Ovary (tissue), 7 donors: ENCODE measurements at regions not wholly inside any gene's neighbourhood (a gene's known extent, or its start where the extent isn't known, plus 50 kb on each side); places are given as distances from the start of the nearest gene placed in this dataset.

Experiments
- DNase-seq, 5 donors: peaks; one replicate each; pipeline ENCODE4 v3.0.0-alpha.2; 2019 to 2020
- H3K27ac ChIP-seq, 2 donors: fragments of 200-600 bp; one replicate each; pipeline versions ENCODE4 v1.5.1 to v1.8.0; 2019 to 2022
- H3K27me3 ChIP-seq: fragments of 200-600 bp; one replicate; pipeline ENCODE4 v1.8.0; 2022
- H3K36me3 ChIP-seq: fragments of 200-600 bp; sonication (generic); one replicate; pipeline ENCODE4 v1.5.1; 2019
- H3K4me1 ChIP-seq: one replicate; pipeline ENCODE4 v1.8.1; 2013; ENCODE audit warnings: mild to moderate bottlenecking, moderate library complexity; ENCODE audit not compliant: insufficient read depth
- H3K4me3 ChIP-seq: fragments of 200-600 bp; sonication (generic); one replicate; pipeline ENCODE4 v1.5.1; 2017
- H3K9me3 ChIP-seq, 2 donors: fragments of 200-600 bp in 1 of 2; sonication (generic) in 1 of 2; one replicate each; pipeline versions ENCODE4 v1.5.1 to v1.8.1; 2013 to 2019; ENCODE audit warnings: mild to moderate bottlenecking in 1 of 2, moderate library complexity in 1 of 2
- EP300 ChIP-seq: sonication (generic); formaldehyde crosslinking; IDR thresholded peaks from one replicate; pipeline ENCODE4 v1.6.1; 2017; ENCODE audit warnings: antibody characterized with exemption
- POLR2A ChIP-seq: fragments of 450-650 bp; IDR thresholded peaks from one replicate; pipeline ENCODE4 v1.6.1; 2017; ENCODE audit warnings: antibody characterized with exemption, mild to moderate bottlenecking, moderate library complexity
- WGBS, 3 donors: extraction: QIAGEN DNeasy Blood & Tissue Kit in 1 of 3; methylation state at CpG; one replicate each; pipeline versions ENCODE4 v1.1.5 to v1.1.7; 2013 to 2017; 5-methylcytosine and 5-hydroxymethylcytosine counted together
- intact Hi-C, 4 donors: fragments of 100-400 bp; cut with DNase I; formaldehyde crosslinking; loops; one replicate each; pipeline versions ENCODE4 v1.11.0 to v1.15.1; 2022 to 2023
- TF ChIP-seq, protein P1 (sequence below), 3 donors: fragments of 450-650 bp in 2 of 3; fragments of 200-600 bp in 1 of 3; IDR thresholded peaks; one replicate each; pipeline versions ENCODE4 v1.5.1 to v1.8.0; 2016 to 2022; ENCODE audit warnings: antibody characterized with exemption in 3 of 3, mild to moderate bottlenecking in 1 of 3
- donor health status: DM: no; HTN: no; CAD: no; lungs with moderate emphysema.
- donor health status: DM: no; HTN: no; CAD: no.
- donor health status: Bipolar disorder and iron deficiency.
- donor health status: DM: no; HTN: no; CAD: no.
- donor health status: DM: yes; HTN: yes; CAD: no.

DNA sequence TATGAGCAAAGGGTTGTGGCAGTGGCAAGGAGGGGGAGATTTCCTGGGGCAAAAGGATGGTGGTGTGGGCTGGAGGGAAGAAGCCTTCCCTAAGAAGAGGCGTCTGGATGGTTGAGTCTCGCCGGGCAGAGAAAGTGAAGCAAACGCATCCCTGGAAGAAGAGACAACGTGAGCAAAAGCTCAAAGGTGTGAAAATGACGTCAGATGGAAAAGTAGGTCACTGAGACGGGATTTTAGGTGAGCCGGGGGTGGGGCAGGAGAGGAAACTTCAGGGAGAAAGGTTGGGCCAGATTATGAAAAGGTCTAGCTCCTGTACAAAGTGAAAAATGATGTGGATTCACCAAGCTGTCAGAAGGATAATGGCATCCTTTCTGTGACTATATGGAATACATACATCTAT lies 95.3 kb upstream of the KCNE2 start:
- WGBS, 3 donors, result 87 to 89% (median 88%) methylated on average over 8 of the region's 8 CpGs
- intact Hi-C loops, result no loop called here

DNA sequence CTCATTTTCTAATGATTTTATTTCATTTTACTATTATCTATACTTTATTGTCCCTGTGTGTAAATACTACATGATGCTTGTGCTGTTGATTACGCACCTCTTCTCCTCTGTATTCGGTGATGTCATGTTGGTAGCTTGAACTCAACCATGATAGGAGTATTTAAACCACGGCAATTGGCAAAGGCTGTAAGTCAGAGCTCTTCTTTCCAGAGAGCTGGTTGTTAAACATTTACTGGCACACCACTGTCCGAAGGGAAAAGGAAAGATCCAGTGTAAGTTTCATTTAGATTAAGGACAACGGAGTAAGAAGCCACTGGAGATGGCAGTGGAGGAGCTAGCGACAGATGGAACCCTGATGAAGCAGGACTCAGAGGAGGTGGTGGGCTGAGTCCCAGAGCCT lies 93.4 kb upstream of the KCNE2 start:
- Histone ChIP-seq H3K27me3 (no peaks in the 10 kb centered on the region), H3K36me3 (no peaks in the 10 kb centered on the region), H3K27ac (no peak overlapping the region), H3K4me1 (no peaks in the 10 kb centered on the region), H3K9me3 (no peaks in the 10 kb centered on the region), H3K4me3 (no peak overlapping the region)
- intact Hi-C loops, result no loop called here
- TF ChIP-seq EP300 (no peak), POLR2A (no peak)
- TF ChIP-seq, protein P1, sequence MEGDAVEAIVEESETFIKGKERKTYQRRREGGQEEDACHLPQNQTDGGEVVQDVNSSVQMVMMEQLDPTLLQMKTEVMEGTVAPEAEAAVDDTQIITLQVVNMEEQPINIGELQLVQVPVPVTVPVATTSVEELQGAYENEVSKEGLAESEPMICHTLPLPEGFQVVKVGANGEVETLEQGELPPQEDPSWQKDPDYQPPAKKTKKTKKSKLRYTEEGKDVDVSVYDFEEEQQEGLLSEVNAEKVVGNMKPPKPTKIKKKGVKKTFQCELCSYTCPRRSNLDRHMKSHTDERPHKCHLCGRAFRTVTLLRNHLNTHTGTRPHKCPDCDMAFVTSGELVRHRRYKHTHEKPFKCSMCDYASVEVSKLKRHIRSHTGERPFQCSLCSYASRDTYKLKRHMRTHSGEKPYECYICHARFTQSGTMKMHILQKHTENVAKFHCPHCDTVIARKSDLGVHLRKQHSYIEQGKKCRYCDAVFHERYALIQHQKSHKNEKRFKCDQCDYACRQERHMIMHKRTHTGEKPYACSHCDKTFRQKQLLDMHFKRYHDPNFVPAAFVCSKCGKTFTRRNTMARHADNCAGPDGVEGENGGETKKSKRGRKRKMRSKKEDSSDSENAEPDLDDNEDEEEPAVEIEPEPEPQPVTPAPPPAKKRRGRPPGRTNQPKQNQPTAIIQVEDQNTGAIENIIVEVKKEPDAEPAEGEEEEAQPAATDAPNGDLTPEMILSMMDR (IDR thresholded peaks at IDR 0.05), result no peak
- 93 to 95% (median 94%) methylated on average over 6 of the region's 6 CpGs for WGBS, 3 donors
- no peak for DNase-seq

More for the DNA sequence above, 95.3 kb upstream of the KCNE2 start:
- no peaks in the 10 kb centered on the region for H3K4me1 ChIP-seq
- no peaks in the 10 kb centered on the region for H3K9me3 ChIP-seq
- H3K27ac ChIP-seq, result no peak overlapping the region
- no peak overlapping the region for H3K4me3 ChIP-seq
- H3K27me3 ChIP-seq, result no peaks in the 10 kb centered on the region
- H3K36me3 ChIP-seq, result no peaks in the 10 kb centered on the region
- no peak for DNase-seq
- TF ChIP-seq POLR2A, result no peak
- TF ChIP-seq, protein P1 (IDR thresholded peaks at IDR 0.05), result no peak
- TF ChIP-seq EP300, result no peak

DNA sequence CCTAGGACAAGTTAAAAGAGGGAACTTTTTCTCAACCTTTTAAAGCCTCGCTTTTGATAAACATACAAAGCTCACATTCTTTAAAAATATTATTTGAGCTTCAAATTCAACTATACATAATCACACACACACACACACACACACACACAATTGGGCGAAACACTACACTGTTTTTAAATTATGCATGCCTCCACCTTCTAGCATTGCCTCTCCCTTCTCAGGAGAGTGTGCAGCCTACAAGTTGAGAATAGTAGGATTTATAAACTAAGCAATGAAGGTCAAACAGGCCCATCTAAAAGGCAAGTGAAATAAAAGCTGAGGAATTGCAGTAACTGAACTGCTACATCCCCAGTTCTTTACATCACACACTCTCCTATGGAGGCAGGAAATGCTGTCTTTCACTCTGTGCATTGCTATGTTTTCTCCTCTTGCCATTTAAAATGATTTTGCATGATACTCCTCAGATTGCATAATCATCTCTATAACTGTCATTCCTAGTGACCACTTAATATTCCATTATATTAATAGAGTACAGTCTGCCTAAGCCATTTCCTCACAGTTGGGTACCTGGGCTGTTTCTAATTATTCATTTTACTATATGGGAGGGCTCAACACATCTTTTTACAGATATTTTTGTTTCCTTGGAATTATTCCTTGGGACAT lies 92.5 kb upstream of the KCNE2 start:
- H3K4me1 ChIP-seq, result no peaks in the 10 kb centered on the region
- no peak for DNase-seq
- H3K9me3 ChIP-seq, result no peaks in the 10 kb centered on the region
- H3K36me3 ChIP-seq, result no peaks in the 10 kb centered on the region
- no peak overlapping the region for H3K27ac ChIP-seq
- intact Hi-C loops, result no loop called here
- 89 to 90% (median 90%) methylated on average over 2 of the region's 2 CpGs for WGBS, 3 donors
- H3K27me3 ChIP-seq, result no peaks in the 10 kb centered on the region
- H3K4me3 ChIP-seq, result no peak overlapping the region
- TF ChIP-seq POLR2A (no peak), EP300 (no peak)
- TF ChIP-seq, protein P1 (IDR thresholded peaks at IDR 0.05), result no peak

DNA sequence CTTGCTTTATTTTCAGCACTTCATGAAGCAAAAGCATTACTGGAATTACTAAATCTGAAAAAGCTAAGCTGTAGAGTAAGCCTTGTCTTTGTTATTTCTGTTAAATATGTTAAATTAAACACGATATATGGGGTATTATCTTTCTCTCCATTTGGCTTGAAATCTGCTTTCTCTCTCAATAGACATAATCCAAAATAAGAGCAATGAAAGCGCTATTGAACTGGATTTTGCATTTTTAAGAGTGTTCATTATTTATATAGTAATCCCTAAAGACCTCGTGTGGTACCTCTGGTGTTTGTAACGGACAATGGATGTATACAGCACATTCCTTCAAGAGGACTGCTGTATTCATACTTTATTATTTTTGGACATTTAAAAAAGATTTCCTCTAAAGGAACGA lies 91.5 kb upstream of the KCNE2 start:
- H3K4me3 ChIP-seq, result no peak overlapping the region
- H3K27me3 ChIP-seq, result no peaks in the 10 kb centered on the region
- WGBS, 3 donors, result 38 to 65% (median 52%) methylated on average over 5 of the region's 5 CpGs
- H3K36me3 ChIP-seq, result no peaks in the 10 kb centered on the region
- H3K27ac ChIP-seq, result no peak overlapping the region
- no peaks in the 10 kb centered on the region for H3K9me3 ChIP-seq
- no peaks in the 10 kb centered on the region for H3K4me1 ChIP-seq
- TF ChIP-seq POLR2A, result no peak
- intact Hi-C loops, result no loop called here
- DNase-seq, result no peak

DNA sequence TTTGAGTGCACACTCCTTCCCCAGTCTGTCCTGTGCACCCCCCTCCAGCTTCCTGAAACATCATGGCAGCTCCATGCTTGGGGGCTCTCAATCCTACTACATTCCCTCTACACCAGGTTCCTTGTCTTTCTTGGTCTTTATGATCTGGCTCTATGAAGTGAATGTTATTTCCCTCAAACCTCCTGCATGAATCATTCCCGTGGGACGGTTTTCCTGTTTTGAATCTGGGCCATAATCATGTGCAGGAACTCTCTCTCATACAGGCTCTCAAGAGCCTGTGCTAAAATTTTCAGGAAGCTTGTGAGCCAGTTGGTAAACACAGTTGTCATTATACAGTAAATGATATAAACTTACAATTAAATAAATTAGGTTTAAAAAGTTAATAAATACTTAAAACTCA lies 89.8 kb upstream of the KCNE2 start:
- TF ChIP-seq EP300 (no peak), POLR2A (no peak)
- TF ChIP-seq, protein P1 (IDR thresholded peaks at IDR 0.05), result no peak
- intact Hi-C loops, result no loop called here
- Histone ChIP-seq H3K36me3 (no peaks in the 10 kb centered on the region), H3K9me3 (no peaks in the 10 kb centered on the region), H3K27me3 (no peaks in the 10 kb centered on the region), H3K4me1 (no peaks in the 10 kb centered on the region), H3K27ac (no peak overlapping the region), H3K4me3 (no peak overlapping the region)
- DNase-seq, result no peak
- 14 to 22% (median 18%) methylated on average over 2 of the region's 2 CpGs for WGBS, 3 donors
